ENCODE measurements at regions not wholly inside any gene's neighbourhood (a gene's known extent, or its start where the extent isn't known, plus 50 kb on each side); places are given as distances from the start of the nearest gene placed in this dataset.

DNA sequence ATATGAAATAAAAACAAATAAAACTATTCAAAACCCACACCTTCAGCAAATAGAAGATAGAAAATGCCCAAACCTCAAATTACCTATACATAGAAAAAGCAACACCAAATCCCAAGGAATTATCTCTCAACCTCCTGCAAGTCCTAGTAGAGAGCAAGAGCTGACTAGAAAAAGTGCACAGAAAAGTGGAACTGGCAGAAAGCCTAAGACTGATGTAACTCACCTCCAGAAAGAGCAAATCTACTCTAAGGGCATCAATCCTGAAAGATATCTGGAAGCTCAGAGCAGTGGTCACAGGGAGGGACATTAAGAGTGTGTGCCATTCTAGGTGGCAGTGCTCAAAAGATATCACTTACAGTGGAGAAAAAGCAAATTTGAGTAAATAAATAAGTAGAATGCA is 62.1 kb upstream of the PLEKHG7 start:
- TF ChIP-seq POLR2A (IDR thresholded peaks at IDR 0.05; ENCODE audit: borderline replicate concordance, extremely low read depth, insufficient read depth, insufficient read length) (no peak), POLR2AphosphoS5 (IDR thresholded peaks at IDR 0.05; ENCODE audit: low read depth, low read length) (no peak), CBX3 (IDR thresholded peaks at IDR 0.05; ENCODE audit: low read depth) (no peak), SP1 (IDR thresholded peaks at IDR 0.05; ENCODE audit: low read depth) (no peak), JUND (IDR thresholded peaks at IDR 0.05) (no peak), RAD21 (IDR thresholded peaks at IDR 0.05; ENCODE audit: low read depth) (no peak)
- TF ChIP-seq, protein P1, sequence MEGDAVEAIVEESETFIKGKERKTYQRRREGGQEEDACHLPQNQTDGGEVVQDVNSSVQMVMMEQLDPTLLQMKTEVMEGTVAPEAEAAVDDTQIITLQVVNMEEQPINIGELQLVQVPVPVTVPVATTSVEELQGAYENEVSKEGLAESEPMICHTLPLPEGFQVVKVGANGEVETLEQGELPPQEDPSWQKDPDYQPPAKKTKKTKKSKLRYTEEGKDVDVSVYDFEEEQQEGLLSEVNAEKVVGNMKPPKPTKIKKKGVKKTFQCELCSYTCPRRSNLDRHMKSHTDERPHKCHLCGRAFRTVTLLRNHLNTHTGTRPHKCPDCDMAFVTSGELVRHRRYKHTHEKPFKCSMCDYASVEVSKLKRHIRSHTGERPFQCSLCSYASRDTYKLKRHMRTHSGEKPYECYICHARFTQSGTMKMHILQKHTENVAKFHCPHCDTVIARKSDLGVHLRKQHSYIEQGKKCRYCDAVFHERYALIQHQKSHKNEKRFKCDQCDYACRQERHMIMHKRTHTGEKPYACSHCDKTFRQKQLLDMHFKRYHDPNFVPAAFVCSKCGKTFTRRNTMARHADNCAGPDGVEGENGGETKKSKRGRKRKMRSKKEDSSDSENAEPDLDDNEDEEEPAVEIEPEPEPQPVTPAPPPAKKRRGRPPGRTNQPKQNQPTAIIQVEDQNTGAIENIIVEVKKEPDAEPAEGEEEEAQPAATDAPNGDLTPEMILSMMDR (IDR thresholded peaks at IDR 0.05 in 2 of 3, conservative IDR thresholded peaks at IDR 0.05 in 1 of 3; ENCODE audit: borderline replicate concordance in 1 of 3, insufficient read depth in 1 of 3, low read depth in 2 of 3, low read length in 2 of 3) = no peak
- TF ChIP-seq, protein P2, sequence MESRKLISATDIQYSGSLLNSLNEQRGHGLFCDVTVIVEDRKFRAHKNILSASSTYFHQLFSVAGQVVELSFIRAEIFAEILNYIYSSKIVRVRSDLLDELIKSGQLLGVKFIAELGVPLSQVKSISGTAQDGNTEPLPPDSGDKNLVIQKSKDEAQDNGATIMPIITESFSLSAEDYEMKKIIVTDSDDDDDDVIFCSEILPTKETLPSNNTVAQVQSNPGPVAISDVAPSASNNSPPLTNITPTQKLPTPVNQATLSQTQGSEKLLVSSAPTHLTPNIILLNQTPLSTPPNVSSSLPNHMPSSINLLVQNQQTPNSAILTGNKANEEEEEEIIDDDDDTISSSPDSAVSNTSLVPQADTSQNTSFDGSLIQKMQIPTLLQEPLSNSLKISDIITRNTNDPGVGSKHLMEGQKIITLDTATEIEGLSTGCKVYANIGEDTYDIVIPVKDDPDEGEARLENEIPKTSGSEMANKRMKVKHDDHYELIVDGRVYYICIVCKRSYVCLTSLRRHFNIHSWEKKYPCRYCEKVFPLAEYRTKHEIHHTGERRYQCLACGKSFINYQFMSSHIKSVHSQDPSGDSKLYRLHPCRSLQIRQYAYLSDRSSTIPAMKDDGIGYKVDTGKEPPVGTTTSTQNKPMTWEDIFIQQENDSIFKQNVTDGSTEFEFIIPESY (IDR thresholded peaks at IDR 0.05; ENCODE audit: extremely low read depth, insufficient replicate concordance, low read length) = no peak

All from HCT116 (cell line).